ENCODE measurements at regions not wholly inside any gene's neighbourhood (a gene's known extent, or its start where the extent isn't known, plus 50 kb on each side); places are given as distances from the start of the nearest gene placed in this dataset.

GRCh38 chr3:177916461-177916860, 619.8 kb upstream of the KCNMB2 start:
- Histone ChIP-seq H3K4me2 (ENCODE audit: low read length) (no peak overlapping the region), H3F3A (ENCODE audit: low read length, unreplicated experiment) (no peaks in the 10 kb centered on the region), H3K36me3 (ENCODE audit: low read depth, low read length) (no peaks in the 10 kb centered on the region), H3K4me3 (ENCODE audit: low read length) (no peak overlapping the region), H3K27ac (ENCODE audit: low read length) (no peak overlapping the region), H3K79me2 (ENCODE audit: low read length) (no peaks in the 10 kb centered on the region), H3K9me3 (ENCODE audit: low read length) (no peaks in the 10 kb centered on the region), H3K9ac (ENCODE audit: low read length) (no peak overlapping the region), H4K20me1 (ENCODE audit: low read length) (no peaks in the 10 kb centered on the region), H3K9me2 (replicated peaks; ENCODE audit: low read length) (no peaks in the 10 kb centered on the region), H3K4me1 (ENCODE audit: insufficient read depth, low read length) (no peaks in the 10 kb centered on the region), H2AFZ (ENCODE audit: low read length) (no peak overlapping the region), H3K27me3 (ENCODE audit: low read length) (no peaks in the 10 kb centered on the region)
- no TSS peak for BruUV-seq (replicated peaks)
- ChIA-PET CTCF (no interaction called here), POLR2A (ENCODE audit: unreplicated experiment) (no interaction called here)
- DNase-seq (no peak), ATAC-seq (no peak)
- intact Hi-C loops (cut with micrococcal nuclease), result no loop called here
- TF ChIP-seq EZH2phosphoT487 (IDR thresholded peaks at IDR 0.05; ENCODE audit: borderline replicate concordance, low read length) (no peak), EZH2 (IDR thresholded peaks at IDR 0.05; ENCODE audit: low read length, unreplicated experiment) (no peak)
- TF ChIP-seq, protein P1, sequence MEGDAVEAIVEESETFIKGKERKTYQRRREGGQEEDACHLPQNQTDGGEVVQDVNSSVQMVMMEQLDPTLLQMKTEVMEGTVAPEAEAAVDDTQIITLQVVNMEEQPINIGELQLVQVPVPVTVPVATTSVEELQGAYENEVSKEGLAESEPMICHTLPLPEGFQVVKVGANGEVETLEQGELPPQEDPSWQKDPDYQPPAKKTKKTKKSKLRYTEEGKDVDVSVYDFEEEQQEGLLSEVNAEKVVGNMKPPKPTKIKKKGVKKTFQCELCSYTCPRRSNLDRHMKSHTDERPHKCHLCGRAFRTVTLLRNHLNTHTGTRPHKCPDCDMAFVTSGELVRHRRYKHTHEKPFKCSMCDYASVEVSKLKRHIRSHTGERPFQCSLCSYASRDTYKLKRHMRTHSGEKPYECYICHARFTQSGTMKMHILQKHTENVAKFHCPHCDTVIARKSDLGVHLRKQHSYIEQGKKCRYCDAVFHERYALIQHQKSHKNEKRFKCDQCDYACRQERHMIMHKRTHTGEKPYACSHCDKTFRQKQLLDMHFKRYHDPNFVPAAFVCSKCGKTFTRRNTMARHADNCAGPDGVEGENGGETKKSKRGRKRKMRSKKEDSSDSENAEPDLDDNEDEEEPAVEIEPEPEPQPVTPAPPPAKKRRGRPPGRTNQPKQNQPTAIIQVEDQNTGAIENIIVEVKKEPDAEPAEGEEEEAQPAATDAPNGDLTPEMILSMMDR (conservative IDR thresholded peaks at IDR 0.05; ENCODE audit: low read depth, low read length), result no peak

DNA sequence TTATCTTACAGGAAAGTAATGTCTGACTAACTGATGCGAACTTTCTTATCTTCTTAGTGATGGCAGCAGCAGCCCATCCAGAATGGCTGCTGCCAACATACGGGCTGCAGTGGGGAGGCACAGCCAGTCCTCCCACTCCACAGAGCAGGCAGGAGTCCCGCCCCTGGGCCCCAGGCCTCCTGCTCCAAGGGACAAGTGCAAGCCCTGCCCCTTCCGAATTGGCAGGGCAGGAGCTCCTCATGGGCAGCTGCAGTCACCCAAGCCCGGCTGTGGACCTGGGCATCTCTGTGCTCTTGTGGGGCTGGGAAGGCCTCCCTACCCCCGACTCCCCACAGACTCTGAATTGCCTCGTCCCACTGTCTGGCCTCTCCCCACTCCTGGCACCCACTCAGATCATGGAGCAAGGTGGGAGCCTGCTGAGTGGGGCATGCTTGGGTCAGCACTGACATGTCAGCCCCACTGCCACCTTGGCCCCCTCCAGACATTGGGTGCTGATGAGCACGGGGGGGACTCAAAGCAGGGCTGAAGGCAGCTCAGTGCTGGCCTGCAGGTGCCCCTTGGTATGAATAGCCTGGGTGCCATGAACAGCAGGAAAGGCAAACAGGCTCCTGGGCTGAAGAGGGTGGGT, 618.9 kb upstream of the KCNMB2 start:
- CTCF ChIA-PET, result interaction anchor here (0.6 kb wide), 1 partner anchor 256 kb away, joined by 3 read pairs; no protein-coding TSS in a partner anchor
- Histone ChIP-seq H3K4me1 (ENCODE audit: insufficient read depth, low read length) (no peaks in the 10 kb centered on the region), H3K27ac (ENCODE audit: low read length) (no peak overlapping the region), H2AFZ (ENCODE audit: low read length) (no peak overlapping the region), H4K20me1 (ENCODE audit: low read length) (no peaks in the 10 kb centered on the region), H3K9me3 (ENCODE audit: low read length) (no peaks in the 10 kb centered on the region), H3K9ac (ENCODE audit: low read length) (no peak overlapping the region), H3K27me3 (ENCODE audit: low read length) (no peaks in the 10 kb centered on the region), H3K36me3 (ENCODE audit: low read depth, low read length) (no peaks in the 10 kb centered on the region), H3K9me2 (replicated peaks; ENCODE audit: low read length) (no peaks in the 10 kb centered on the region), H3K4me3 (ENCODE audit: low read length) (no peak overlapping the region), H3F3A (ENCODE audit: low read length, unreplicated experiment) (no peaks in the 10 kb centered on the region), H3K4me2 (ENCODE audit: low read length) (no peak overlapping the region), H3K79me2 (ENCODE audit: low read length) (no peaks in the 10 kb centered on the region)
- POLR2A ChIA-PET (ENCODE audit: unreplicated experiment), result no interaction called here
- BruUV-seq (replicated peaks), result no TSS peak
- no peak for ATAC-seq
- TF ChIP-seq, protein P1 (conservative IDR thresholded peaks at IDR 0.05; ENCODE audit: low read depth, low read length), result no peak
- TF ChIP-seq EZH2 (IDR thresholded peaks at IDR 0.05; ENCODE audit: low read length, unreplicated experiment), result no peak
- no peak for TF ChIP-seq EZH2phosphoT487 (IDR thresholded peaks at IDR 0.05; ENCODE audit: borderline replicate concordance, low read length)
- intact Hi-C loops (cut with micrococcal nuclease), result no loop called here
- no peak for DNase-seq

- BruUV-seq (replicated peaks), result no TSS peak
- Histone ChIP-seq H3K9ac (ENCODE audit: low read length) (no peak overlapping the region), H3K4me1 (ENCODE audit: insufficient read depth, low read length) (no peaks in the 10 kb centered on the region), H3K9me3 (ENCODE audit: low read length) (no peaks in the 10 kb centered on the region), H3F3A (ENCODE audit: low read length, unreplicated experiment) (no peaks in the 10 kb centered on the region), H3K9me2 (replicated peaks; ENCODE audit: low read length) (no peaks in the 10 kb centered on the region), H3K79me2 (ENCODE audit: low read length) (no peaks in the 10 kb centered on the region), H3K4me3 (ENCODE audit: low read length) (no peak overlapping the region), H2AFZ (ENCODE audit: low read length) (no peak overlapping the region), H3K4me2 (ENCODE audit: low read length) (no peak overlapping the region), H3K36me3 (ENCODE audit: low read depth, low read length) (no peaks in the 10 kb centered on the region), H3K27ac (ENCODE audit: low read length) (no peak overlapping the region), H4K20me1 (ENCODE audit: low read length) (no peaks in the 10 kb centered on the region), H3K27me3 (ENCODE audit: low read length) (no peaks in the 10 kb centered on the region)
- TF ChIP-seq, protein P1 (conservative IDR thresholded peaks at IDR 0.05; ENCODE audit: low read depth, low read length), result no peak
- TF ChIP-seq EZH2 (IDR thresholded peaks at IDR 0.05; ENCODE audit: low read length, unreplicated experiment), result no peak
- TF ChIP-seq EZH2phosphoT487 (IDR thresholded peaks at IDR 0.05; ENCODE audit: borderline replicate concordance, low read length), result no peak
- no peak for ATAC-seq
- ChIA-PET CTCF (no interaction called here), POLR2A (ENCODE audit: unreplicated experiment) (no interaction called here)
- intact Hi-C loops (cut with micrococcal nuclease), result no loop called here
- no peak for DNase-seq
Observed at GRCh38 chr3:177921153-177921552, 615.1 kb upstream of the KCNMB2 start.

Data from PC-3 (cell line).